HK-2 (cell line): ENCODE measurements at regions not wholly inside any gene's neighbourhood (a gene's known extent, or its start where the extent isn't known, plus 50 kb on each side); places are given as distances from the start of the nearest gene placed in this dataset.

Experiments used
- DNase-seq: peaks from one replicate; pipeline ENCODE4 v3.0.0-alpha.2; 2018; ENCODE audit not compliant: unreplicated experiment

- no peak for DNase-seq
Measured at GRCh38 chr21:38984982-38985567, 179.3 kb downstream of the ETS2 start.

- DNase-seq, result no peak
Measured at GRCh38 chr21:38984568-38984967, 178.8 kb downstream of the ETS2 start.

- no peak for DNase-seq
Measured at GRCh38 chr21:38983560-38983959, 177.8 kb downstream of the ETS2 start.

DNA sequence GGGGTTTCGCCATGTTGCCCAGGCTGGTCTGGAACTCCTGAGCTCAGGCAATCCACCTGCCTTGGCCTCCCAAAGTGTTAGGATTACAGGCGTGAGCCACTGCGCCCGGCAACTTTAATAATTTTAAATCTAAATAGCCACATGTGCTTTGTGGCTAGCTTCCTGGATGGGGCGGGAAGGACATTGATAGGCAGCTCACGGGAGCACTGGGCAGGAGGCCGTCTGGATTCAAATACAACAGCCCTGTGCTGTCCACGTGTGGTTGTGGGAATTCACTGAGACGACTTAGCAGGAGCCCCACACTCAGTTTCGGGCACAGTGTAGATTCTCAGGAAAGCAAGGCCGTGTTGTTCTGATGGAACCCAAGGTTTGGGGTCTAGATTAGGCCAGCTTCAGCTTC lies 177.1 kb downstream of the ETS2 start:
- no peak for DNase-seq

GRCh38 chr21:38982096-38982495 lies 176.4 kb downstream of the ETS2 start:
- DNase-seq, result no peak

DNA sequence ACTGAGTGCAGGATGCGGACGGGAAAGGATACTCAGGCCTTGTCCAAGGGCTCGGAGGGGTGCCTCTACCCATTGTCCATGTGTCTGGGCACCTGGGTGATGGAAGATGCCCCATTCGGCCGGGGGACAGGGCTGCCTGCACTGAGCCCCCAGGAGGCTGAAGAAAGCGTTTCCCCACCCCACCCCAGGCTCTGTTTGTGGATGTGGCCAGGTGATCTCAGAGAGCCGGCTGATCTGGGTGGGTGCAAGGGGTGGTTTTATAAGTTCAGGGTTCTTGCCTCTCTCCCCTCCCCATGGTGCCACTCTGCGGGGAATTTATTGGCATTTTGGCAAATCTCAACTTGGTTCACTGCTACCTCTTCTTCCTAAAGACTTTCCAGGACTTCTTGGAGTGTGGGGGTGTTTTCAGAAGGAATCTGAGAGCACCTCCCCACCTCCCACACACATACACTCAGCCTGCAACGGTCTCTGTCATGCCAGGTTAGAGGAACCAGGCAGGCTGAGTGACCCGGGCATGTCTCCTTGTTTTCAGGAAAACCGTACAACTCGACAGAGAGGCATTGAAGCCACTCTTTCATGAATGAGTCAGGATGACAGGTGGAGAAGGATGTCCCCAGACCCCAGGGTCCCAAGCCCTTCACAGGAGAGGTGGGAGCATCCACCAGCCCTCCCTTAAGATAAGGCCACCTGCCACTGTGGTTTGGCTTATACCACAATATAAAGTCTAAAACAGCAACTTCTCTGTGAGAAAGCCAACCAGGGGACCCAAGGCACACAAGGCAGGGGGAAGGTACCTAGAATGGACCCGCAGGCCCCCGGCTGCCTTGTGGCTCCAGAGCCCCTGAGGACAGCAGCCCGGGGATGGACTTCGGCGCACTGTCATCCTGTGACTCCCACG lies 174.9 kb downstream of the ETS2 start:
- DNase-seq, result no peak

GRCh38 chr21:38979271-38980121 lies 173.8 kb downstream of the ETS2 start:
- DNase-seq, result no peak

- no peak for DNase-seq
Measured at GRCh38 chr21:38976900-38977299, 171.2 kb downstream of the ETS2 start.

- DNase-seq, result no peak
Measured at GRCh38 chr21:38973552-38973951, 167.8 kb downstream of the ETS2 start.

DNA sequence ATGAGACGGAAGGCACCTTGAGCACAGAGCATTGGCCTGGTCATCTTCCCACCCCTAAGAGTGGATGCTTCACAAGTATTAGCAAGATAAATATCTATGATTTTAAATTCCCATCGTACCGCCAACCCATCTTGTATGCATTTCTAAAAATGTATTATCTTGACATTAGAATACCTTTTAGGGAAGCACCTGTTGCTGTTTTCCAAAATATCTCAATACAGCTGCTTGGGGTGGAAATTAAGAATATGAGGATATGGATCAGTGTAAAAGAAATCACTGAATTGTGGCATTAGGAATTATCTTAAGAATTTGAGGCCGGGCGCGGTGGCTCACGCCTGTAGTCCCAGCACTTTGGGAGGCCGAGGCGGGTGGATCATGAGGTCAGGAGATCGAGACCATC lies 166.3 kb downstream of the ETS2 start:
- no peak for DNase-seq

- no peak for DNase-seq
Measured at GRCh38 chr21:38970765-38971164, 165.0 kb downstream of the ETS2 start.

DNA sequence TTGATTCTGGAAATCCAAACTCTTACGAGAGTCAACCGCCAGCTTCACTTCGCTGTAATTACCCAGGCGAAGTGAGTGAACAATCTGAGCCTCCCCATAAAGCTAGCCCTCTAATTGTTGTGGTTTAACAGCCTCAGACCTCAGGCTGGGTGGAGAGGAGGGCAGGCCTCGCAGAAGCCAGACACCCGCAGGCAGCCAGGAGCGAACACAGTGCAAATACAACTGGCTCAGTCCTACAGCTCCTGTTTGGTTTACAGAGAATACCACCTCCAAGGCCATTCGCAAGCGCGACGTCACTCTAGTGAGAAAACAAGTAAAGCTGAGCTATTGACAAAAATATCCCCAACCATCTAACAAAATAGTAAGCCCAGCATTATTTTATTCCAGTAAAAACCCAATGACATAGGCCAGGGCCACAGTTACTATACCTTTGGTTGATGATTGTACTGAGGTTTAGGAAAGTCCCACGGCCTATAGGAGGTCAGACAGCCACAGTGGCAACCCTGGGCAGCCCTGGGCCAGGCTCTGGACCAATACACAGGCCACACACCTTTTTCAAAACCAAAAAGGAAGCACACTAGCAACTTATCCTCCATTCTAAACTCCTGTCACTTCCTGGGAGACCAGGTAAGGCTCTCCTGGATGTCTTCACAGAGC lies 163.3 kb downstream of the ETS2 start:
- no peak for DNase-seq

DNA sequence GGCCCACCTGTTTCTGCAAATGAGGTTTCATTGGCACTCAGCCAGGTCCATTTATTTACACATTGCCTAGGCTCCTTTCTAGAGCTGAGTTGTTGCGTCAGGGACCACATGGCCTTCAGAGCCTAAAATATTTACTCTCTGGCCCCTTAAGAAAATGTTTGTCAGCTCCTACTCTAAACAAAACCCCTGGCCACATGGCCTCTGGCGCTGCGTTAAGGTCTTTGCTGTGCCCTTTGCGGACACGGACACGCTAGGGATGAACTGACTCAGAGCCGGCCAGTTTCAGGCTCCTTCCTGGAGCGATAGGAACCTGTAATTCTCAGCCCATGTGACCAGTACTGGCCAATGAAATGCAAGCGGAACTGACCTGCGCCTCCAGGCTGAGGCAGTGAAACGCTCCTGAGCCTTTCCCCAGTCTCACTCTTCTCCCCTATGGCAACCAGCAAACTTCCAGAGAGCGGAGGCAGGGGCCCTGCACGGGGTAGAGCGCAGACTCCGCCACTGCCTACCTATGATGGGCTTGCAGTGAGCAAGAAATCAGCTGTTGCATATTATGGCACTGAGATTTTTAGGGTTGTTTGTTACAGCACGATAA lies 160.3 kb downstream of the ETS2 start:
- DNase-seq, result no peak

DNA sequence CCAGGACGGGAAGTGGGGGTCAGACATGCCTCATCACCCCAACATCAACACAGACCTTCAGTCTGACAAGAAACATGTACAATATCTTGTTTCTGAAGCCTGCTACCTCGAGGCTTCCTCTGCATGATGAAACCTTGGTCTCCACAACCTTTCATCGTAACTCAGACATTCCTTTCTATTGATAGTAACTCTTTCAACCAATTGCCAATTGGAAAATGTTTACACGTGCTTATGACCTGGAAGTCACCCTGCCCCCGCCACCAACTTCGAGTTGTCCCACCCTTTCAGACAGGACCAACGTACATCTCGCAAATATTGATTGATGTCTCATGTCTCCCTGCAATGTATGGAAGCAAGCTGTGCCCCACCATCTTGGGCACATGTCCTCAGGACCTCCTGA lies 159.5 kb downstream of the ETS2 start:
- no peak for DNase-seq

DNA sequence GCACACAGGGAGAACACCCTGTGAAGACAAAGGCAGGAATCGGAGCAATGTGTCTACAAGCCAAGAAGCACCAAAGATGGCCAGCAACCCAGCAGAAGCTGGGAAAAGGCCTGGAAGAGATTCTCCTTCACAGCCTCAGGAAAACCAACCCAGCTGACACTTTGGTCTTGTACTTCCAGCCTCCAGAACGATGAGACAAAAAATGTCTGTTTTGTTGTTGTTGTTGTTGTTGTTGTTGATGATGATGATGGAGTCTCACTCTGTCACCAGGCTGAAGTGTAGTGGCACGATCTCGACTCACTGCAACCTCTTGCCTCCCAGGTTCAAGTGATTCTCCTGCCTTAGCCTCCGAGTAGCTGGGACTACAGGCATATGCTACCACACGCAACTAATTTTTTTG lies 157.3 kb downstream of the ETS2 start:
- DNase-seq, result no peak

DNA sequence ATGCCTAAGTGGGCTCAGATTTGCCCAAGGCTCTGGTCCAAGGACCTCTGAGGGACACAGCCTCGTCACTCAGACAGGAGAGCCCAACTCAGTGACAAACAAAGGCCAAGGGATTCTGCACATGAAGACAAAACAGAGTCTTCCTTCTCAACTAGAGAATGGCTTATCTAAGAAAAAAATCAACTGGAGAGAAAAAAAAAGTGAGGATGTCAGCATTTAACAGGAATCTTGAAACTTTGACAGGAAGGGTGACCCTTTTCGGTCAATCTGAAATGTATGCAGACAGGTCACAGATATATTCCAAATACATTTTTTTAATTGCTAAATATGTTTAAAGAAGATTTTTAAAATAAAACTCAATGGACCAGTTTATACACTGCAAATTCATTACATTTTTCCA lies 154.5 kb downstream of the ETS2 start:
- DNase-seq, result no peak

DNA sequence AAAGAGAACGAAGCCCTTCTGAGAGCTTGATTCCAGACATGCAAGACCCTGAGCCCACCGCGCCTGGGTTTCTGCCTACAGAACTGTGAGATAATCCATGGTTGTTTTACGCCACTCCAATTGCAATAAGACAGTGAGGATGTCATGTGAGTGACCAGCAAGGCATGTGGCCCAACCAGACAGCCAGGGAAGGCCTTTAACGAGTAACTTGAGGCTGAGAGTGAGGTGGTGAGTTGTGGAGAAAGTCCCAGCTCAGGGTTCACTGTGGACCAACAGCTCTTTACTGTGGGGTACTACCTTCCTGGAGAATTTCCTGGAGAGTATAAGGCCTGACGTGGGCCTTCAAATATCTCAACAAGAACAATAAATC lies 153.9 kb downstream of the ETS2 start:
- no peak for DNase-seq

GRCh38 chr21:38958940-38959691 lies 153.4 kb downstream of the ETS2 start:
- no peak for DNase-seq

DNA sequence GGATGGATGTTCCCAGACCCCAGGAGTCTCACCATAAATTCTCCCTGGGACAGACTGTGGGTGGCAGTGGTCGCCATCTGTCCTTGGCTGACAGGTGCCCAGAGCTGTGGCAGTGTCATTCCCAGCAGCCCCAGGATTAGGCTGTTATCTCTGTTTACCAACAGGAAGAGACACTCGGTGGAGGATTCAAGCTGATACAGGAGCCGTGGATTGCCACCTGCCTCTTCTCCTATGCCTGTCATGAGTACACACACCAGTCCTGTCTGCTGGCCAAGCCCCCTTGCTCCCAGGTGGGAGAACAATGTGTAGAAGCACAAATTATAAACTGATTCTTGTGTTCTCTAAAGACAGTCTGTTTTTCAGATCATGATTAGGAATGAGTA lies 152.6 kb downstream of the ETS2 start:
- DNase-seq, result no peak

DNA sequence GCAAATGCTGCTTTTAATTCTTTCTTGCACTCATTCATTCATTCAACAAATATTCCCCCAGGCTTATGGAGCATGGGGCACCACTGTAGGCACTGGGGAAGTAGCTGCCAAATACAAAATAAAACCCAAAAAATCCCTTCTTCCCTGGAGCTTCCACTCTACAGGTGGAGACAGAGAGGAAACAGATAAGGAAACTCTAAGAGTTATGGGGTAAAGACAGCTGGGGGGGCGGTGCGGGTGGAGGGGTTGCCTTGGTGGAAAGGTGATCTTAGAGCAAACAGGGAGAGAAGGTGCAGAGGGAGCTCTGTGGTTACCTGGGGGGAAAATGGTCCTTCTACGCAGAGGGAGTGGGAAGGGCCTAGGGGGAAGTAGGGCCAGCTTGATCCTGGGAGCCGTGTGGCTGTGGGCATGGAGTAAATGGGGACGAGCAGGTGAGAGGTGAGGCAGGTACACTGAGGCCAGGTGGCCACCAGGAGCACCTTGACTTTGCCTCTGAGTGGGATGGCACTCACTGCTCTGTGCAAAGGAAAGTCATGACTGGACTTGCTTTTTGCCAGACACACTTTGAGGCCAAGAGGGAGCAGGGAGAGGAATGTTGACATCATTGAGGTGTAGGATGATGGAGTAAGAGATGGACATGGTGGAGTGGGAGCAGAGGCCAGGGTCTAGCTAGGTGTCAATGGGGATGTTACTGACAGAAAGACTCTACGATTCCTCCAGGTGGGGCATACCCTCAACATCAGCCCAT lies 152.0 kb downstream of the ETS2 start:
- DNase-seq, result no peak
